SH-SY5Y (cell line): ENCODE measurements at regions not wholly inside any gene's neighbourhood (a gene's known extent, or its start where the extent isn't known, plus 50 kb on each side); places are given as distances from the start of the nearest gene placed in this dataset.

Source experiments
- GATA2 ChIP-seq: IDR thresholded peaks from 2 replicates; pipeline ENCODE4 v1.6.1; 2011; ENCODE audit warnings: mild to moderate bottlenecking, low read depth, low read length
- GATA3 ChIP-seq: IDR thresholded peaks from 2 replicates; pipeline ENCODE4 v1.6.1; 2011; ENCODE audit warnings: low read depth, mild to moderate bottlenecking, low read length, moderate library complexity

- TF ChIP-seq GATA3 (no peak), GATA2 (no peak)
Measured at GRCh38 chr2:17271416-17271815, 246.8 kb downstream of the RAD51AP2 start.
